Psoas muscle (tissue), 7 donors: ENCODE measurements at regions not wholly inside any gene's neighbourhood (a gene's known extent, or its start where the extent isn't known, plus 50 kb on each side); places are given as distances from the start of the nearest gene placed in this dataset.
A peak's percentile ranks its signal among the peaks of the same experiment; 100 is the strongest.

Experiments
- ATAC-seq, 4 donors: fragments of 200-7000 bp; cut with Tn5 transposase; one replicate each; pipeline ENCODE4 v1.9.1; 2020; ENCODE audit warnings: moderate library complexity in 3 of 4, mild to moderate bottlenecking in 2 of 4
- DNase-seq, 2 donors: peaks; one replicate each; pipeline ENCODE4 v3.0.0-alpha.2; 2020
- H3K27ac ChIP-seq: fragments of 200-600 bp; one replicate; pipeline ENCODE4 v1.8.0; 2022
- H3K27me3 ChIP-seq, 3 donors: fragments of 200-600 bp in 1 of 3; one replicate each; pipeline versions ENCODE4 v1.6.1 to v1.8.0; 2013 to 2022; ENCODE audit warnings: low read length in 2 of 3, mild to moderate bottlenecking in 2 of 3, moderate library complexity in 1 of 3; ENCODE audit not compliant: insufficient read depth in 3 of 3
- H3K36me3 ChIP-seq, 2 donors: fragments of 200-600 bp in 1 of 2; one replicate each; pipeline versions ENCODE4 v1.6.1 to v1.8.0; 2013 to 2022; ENCODE audit warnings: low read depth in 1 of 2, mild to moderate bottlenecking in 1 of 2, moderate library complexity in 1 of 2; ENCODE audit not compliant: insufficient read depth in 1 of 2
- H3K4me1 ChIP-seq: fragments of 200-600 bp; one replicate; pipeline ENCODE4 v1.8.0; 2022
- H3K4me3 ChIP-seq: fragments of 200-600 bp; one replicate; pipeline ENCODE4 v1.8.0; 2022; ENCODE audit warnings: mild to moderate bottlenecking
- H3K9me3 ChIP-seq: fragments of 200-600 bp; one replicate; pipeline ENCODE4 v1.8.0; 2022
- WGBS, 3 donors: extraction: QIAGEN DNeasy Blood & Tissue Kit; methylation state at CpG; one replicate each; pipeline versions ENCODE4 v1.1.6 to v1.1.7; 2013; 5-methylcytosine and 5-hydroxymethylcytosine counted together
- intact Hi-C, 2 donors: fragments of 100-400 bp; cut with DNase I; formaldehyde crosslinking; loops; one replicate each; pipeline versions ENCODE4 v1.11.0 to v1.14.2; 2022
- TF ChIP-seq, protein P1 (sequence below): fragments of 200-600 bp; IDR thresholded peaks from one replicate; pipeline ENCODE4 v1.8.0; 2022; ENCODE audit warnings: antibody characterized with exemption
- donor health status: healthy with polysubstance abuse.
- donor health status: DM: no; HTN: no; CAD: no; lungs with moderate emphysema.
- donor health status: Bipolar disorder and iron deficiency.
- donor health status: healthy.
- donor health status: DM: yes; HTN: yes; CAD: no.
- donor health status: DM: no; HTN: no; CAD: no.
- donor health status: DM: yes; HTN: yes; CAD: no.

GRCh38 chr13:76759877-76760276 lies 126.3 kb downstream of the KCTD12 start:
- no peaks in the 10 kb centered on the region for H3K9me3 ChIP-seq
- ATAC-seq: no peak
- H3K4me3 ChIP-seq: no peak overlapping the region
- DNase-seq: no peak
- TF ChIP-seq, protein P1, sequence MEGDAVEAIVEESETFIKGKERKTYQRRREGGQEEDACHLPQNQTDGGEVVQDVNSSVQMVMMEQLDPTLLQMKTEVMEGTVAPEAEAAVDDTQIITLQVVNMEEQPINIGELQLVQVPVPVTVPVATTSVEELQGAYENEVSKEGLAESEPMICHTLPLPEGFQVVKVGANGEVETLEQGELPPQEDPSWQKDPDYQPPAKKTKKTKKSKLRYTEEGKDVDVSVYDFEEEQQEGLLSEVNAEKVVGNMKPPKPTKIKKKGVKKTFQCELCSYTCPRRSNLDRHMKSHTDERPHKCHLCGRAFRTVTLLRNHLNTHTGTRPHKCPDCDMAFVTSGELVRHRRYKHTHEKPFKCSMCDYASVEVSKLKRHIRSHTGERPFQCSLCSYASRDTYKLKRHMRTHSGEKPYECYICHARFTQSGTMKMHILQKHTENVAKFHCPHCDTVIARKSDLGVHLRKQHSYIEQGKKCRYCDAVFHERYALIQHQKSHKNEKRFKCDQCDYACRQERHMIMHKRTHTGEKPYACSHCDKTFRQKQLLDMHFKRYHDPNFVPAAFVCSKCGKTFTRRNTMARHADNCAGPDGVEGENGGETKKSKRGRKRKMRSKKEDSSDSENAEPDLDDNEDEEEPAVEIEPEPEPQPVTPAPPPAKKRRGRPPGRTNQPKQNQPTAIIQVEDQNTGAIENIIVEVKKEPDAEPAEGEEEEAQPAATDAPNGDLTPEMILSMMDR: no peak
- no peaks in the 10 kb centered on the region for H3K27me3 ChIP-seq
- no peaks in the 10 kb centered on the region for H3K36me3 ChIP-seq
- H3K4me1 ChIP-seq: no peaks in the 10 kb centered on the region
- 92 to 97% (median 95%) methylated on average over 1 of the region's 1 CpG for WGBS, 3 donors
- H3K27ac ChIP-seq: no peak overlapping the region
- intact Hi-C loops: no loop called here

DNA sequence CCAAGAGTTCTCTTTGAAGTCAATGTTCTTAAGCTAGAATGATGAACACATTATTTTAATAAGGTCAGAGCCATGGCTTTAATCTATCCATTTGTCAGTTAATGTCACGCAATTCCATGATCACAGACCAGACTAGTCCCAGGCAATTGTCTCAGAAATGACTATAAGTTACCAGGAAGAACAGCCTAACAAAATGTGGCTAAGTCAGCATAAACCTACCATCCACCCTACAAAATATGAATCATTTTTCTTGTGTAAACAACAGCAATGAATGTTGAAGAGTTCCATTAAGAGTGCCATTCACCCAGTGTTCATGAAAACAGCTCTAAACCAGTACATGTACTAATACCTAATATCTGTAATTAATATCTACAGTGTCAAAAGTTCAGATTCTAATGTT lies 127.5 kb downstream of the KCTD12 start:
- Histone ChIP-seq H3K27me3 (no peaks in the 10 kb centered on the region), H3K27ac (no peak overlapping the region), H3K4me1 (no peaks in the 10 kb centered on the region), H3K36me3 (no peaks in the 10 kb centered on the region), H3K4me3 (no peak overlapping the region), H3K9me3 (no peaks in the 10 kb centered on the region)
- DNase-seq (no peak), ATAC-seq (no peak)
- 94 to 97% (median 96%) methylated on average over 1 of the region's 1 CpG for WGBS, 3 donors
- intact Hi-C loops: no loop called here
- TF ChIP-seq, protein P1: no peak

DNA sequence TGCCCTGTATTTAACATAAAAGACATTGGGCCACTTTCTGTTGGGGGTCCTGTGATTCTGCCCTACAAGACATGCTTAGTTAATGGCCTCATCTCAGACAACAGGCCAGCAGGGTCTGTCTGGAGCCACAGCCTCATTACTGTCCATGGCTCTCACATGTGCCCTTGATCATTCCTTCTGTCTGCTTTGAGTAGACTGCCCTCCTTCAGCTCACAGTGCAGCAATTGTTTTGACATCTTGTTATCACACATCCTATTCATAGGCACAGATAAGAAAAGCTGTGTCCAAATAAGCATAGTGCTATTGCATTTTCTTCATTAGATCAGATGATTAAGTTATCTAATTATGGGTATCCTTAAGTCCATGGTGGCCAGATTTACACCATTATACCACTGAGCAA lies 127.9 kb downstream of the KCTD12 start:
- TF ChIP-seq, protein P1: no peak
- intact Hi-C loops: no loop called here
- Histone ChIP-seq H3K36me3 (no peaks in the 10 kb centered on the region), H3K4me3 (no peak overlapping the region), H3K9me3 (no peaks in the 10 kb centered on the region), H3K27me3 (no peaks in the 10 kb centered on the region), H3K4me1 (no peaks in the 10 kb centered on the region), H3K27ac (no peak overlapping the region)
- DNase-seq: no peak
- no peak for ATAC-seq

- WGBS, 3 donors: 84 to 93% (median 88%) methylated on average over 2 of the region's 2 CpGs
- H3K27me3 ChIP-seq: no peaks in the 10 kb centered on the region
- no peaks in the 10 kb centered on the region for H3K4me1 ChIP-seq
- no peak overlapping the region for H3K4me3 ChIP-seq
- no peak overlapping the region for H3K27ac ChIP-seq
- intact Hi-C loops: no loop called here
- no peak for DNase-seq
- ATAC-seq: no peak
- TF ChIP-seq, protein P1: no peak
- H3K9me3 ChIP-seq: no peaks in the 10 kb centered on the region
- no peaks in the 10 kb centered on the region for H3K36me3 ChIP-seq
Observed at GRCh38 chr13:76756451-76756850, 129.8 kb downstream of the KCTD12 start.

DNA sequence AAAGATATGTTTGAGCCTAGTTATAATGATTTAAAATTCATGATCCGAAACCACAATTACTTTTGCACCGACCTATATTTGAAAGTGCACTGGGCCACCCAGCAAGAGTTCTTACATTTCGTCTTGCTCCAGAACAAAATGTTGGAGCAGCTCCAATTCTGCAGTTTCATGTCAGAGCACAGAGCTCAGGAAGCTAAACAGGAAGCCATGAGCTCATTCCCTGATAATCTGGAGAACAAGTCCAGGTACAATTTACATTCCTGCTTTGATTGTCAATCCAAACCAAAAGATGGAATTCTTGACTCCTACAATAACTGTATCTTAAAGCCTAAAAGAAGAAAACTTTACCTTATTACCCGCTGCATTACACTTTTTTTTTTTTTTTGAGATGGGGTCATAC lies 131.8 kb downstream of the KCTD12 start:
- Histone ChIP-seq H3K4me1 (no peaks in the 10 kb centered on the region), H3K9me3 (no peaks in the 10 kb centered on the region), H3K36me3 (no peaks in the 10 kb centered on the region), H3K27me3 (no peaks in the 10 kb centered on the region), H3K27ac (peak overlapping the region; percentile 0), H3K4me3 (no peak overlapping the region)
- DNase-seq (no peak), ATAC-seq (peak in 1 of 4 donors; percentile 29)
- 40 to 51% (median 46%) methylated on average over 4 of the region's 4 CpGs for WGBS, 3 donors
- TF ChIP-seq, protein P1: no peak
- intact Hi-C loops: no loop called here
